ENCODE measurements at regions not wholly inside any gene's neighbourhood (a gene's known extent, or its start where the extent isn't known, plus 50 kb on each side); places are given as distances from the start of the nearest gene placed in this dataset.

DNA sequence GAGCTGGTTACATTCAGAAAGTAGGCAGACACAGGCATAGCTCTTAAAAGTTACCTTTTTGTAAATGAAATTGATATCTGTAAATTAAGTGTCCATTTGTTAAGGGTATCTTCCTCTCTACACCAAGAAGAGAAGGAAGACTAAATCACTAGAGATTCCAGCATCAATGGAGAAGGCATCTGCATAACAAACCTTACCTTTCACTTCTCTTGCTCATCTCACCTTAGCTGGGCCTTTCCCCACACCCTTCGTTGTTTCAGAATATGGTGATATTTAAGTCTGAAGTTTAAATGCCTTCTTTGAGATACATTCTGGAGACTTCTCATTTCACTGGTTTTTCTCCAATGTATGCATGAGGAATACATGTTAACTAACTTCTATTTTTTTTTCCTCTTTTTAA is 54.5 kb upstream of the TGFBR2 start:
- TF ChIP-seq, protein P1, sequence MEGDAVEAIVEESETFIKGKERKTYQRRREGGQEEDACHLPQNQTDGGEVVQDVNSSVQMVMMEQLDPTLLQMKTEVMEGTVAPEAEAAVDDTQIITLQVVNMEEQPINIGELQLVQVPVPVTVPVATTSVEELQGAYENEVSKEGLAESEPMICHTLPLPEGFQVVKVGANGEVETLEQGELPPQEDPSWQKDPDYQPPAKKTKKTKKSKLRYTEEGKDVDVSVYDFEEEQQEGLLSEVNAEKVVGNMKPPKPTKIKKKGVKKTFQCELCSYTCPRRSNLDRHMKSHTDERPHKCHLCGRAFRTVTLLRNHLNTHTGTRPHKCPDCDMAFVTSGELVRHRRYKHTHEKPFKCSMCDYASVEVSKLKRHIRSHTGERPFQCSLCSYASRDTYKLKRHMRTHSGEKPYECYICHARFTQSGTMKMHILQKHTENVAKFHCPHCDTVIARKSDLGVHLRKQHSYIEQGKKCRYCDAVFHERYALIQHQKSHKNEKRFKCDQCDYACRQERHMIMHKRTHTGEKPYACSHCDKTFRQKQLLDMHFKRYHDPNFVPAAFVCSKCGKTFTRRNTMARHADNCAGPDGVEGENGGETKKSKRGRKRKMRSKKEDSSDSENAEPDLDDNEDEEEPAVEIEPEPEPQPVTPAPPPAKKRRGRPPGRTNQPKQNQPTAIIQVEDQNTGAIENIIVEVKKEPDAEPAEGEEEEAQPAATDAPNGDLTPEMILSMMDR (IDR thresholded peaks at IDR 0.05): no peak
- Histone ChIP-seq H3K4me3 (no peak overlapping the region), H3K27ac (no peak overlapping the region), H3K4me1 (peaks cover 0 to 30% (median 0%) of the 10 kb centered on the region in 9 donors), H3K36me3 (no peaks in the 10 kb centered on the region), H3K27me3 (no peaks in the 10 kb centered on the region), H3K9me3 (no peaks in the 10 kb centered on the region)
- ATAC-seq: no peak
- intact Hi-C loops (cut with DNase I): no loop called here
- WGBS, 2 donors: 95 to 97% methylated on average over 1 of the region's 1 CpG
- no peak for DNase-seq

DNA sequence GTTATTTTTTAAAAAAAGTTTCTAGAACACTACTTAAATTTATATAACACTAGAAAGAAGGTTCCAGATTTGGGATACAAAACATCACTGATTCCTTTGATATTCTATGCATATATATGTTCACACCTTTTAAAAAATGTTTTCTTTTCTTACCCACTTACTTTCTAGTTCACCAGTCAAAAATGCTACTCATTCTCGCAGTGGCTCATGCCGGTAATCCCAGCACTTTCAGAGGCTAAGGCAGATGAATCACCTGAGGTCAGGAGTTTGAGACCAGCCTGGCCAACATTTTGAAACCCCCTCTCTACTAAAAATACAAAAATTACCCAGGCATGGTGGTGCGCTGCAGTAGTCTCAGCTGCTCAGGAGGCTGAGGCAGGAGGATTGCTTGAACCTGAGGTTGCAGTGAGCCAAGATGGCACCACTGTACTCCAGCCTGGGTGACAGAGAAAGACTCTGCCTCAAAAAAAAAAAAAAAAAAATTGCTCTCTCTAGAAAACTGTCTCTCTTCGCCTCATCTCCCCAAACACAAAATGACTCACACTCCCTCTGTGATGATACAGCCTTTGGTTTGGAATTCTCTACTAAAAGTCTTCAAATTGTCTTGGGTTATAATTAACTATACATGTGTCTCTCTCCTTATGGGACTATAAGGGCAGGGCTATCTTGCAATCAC is 52.6 kb upstream of the TGFBR2 start:
- Histone ChIP-seq H3K4me3 (no peak overlapping the region), H3K36me3 (no peaks in the 10 kb centered on the region), H3K27me3 (no peaks in the 10 kb centered on the region), H3K4me1 (peaks cover 0 to 38% (median 0%) of the 10 kb centered on the region in 9 donors), H3K9me3 (no peaks in the 10 kb centered on the region), H3K27ac (no peak overlapping the region)
- ATAC-seq (no peak), DNase-seq (no peak)
- intact Hi-C loops (cut with DNase I): no loop called here
- TF ChIP-seq, protein P1 (IDR thresholded peaks at IDR 0.05): no peak
- WGBS, 2 donors: 95 to 96% methylated on average over 4 of the region's 4 CpGs

DNA sequence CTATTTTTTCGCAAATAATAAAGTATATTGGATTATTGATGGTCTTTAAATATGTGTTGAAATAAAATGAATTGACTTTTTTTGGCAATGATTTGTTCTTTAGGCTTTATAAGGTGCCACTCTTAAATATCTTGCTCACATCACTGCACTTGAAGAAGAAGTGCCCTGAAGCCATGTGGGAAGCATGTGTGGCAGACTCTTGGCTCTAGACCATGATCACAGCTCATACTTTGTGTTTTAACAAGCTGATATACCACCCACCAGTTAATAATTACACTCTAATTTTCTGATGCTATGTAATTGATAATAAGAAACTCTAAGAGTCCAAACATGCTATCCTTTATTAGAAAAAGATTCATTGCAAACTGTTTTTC is 52.1 kb upstream of the TGFBR2 start:
- Histone ChIP-seq H3K27ac (no peak overlapping the region), H3K4me1 (peaks cover 0 to 33% (median 0%) of the 10 kb centered on the region in 9 donors), H3K36me3 (no peaks in the 10 kb centered on the region), H3K27me3 (no peaks in the 10 kb centered on the region), H3K4me3 (no peak overlapping the region), H3K9me3 (no peaks in the 10 kb centered on the region)
- ATAC-seq (no peak), DNase-seq (no peak)
- TF ChIP-seq, protein P1 (IDR thresholded peaks at IDR 0.05): no peak
- WGBS, 2 donors: 96 to 100% methylated on average over 1 of the region's 1 CpG
- intact Hi-C loops (cut with DNase I): no loop called here

DNA sequence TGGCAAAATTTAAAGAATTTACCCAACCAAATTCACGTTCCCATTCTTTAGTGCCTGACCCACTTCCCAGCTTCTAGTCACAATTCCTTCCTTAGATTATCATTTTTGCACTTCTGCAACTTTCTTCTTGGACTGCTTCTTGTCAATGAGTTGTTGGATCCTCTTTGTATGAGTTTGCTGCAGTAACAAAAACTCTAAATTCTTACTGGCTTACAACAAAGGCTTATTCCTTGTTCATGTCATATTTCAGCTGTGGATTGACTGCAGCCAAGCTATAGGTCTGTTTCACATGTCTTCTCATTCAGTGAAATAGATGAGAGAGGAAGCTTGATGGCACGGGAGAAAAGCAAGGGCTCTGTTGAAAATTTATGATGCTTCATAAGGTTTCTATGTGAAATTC is 50.4 kb upstream of the TGFBR2 start:
- H3K4me3 ChIP-seq: no peak overlapping the region
- ATAC-seq: no peak
- H3K9me3 ChIP-seq: no peaks in the 10 kb centered on the region
- no peak overlapping the region for H3K27ac ChIP-seq
- TF ChIP-seq, protein P1 (IDR thresholded peaks at IDR 0.05): no peak
- H3K27me3 ChIP-seq: no peaks in the 10 kb centered on the region
- intact Hi-C loops (cut with DNase I): no loop called here
- DNase-seq: no peak
- H3K4me1 ChIP-seq: peaks cover 0 to 18% (median 0%) of the 10 kb centered on the region in 9 donors
- 94 to 98% methylated on average over 2 of the region's 2 CpGs for WGBS, 2 donors
- H3K36me3 ChIP-seq: no peaks in the 10 kb centered on the region

Data from heart right ventricle (tissue), 16 donors.